Fibroblast of skin of back (primary cell): ENCODE measurements at regions not wholly inside any gene's neighbourhood (a gene's known extent, or its start where the extent isn't known, plus 50 kb on each side); places are given as distances from the start of the nearest gene placed in this dataset.
A peak's percentile ranks its signal among the peaks of the same experiment; 100 is the strongest.

Source experiments
- DNase-seq: peaks from one replicate; pipeline ENCODE4 v3.0.0-alpha.2; 2013

DNA sequence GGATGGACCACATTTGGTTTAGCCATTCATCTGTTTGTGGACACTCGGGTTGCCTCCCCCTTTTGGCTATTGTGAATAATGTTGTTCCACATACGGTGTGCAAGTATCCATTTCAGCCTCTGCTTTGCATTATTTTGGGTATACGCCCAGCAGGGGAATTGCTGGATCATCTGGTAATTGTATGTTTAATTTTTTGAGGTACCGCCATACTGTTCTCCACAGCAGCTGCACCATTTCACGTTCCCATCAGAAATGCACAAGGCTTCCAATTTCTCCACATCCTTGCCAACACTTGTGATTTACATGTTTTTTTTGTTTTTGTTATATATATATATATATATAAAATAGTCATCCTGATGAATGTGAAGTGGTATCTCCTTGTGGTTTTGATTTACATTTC lies 54.6 kb upstream of the TWIST2 start:
- peak; percentile 37 for DNase-seq

DNA sequence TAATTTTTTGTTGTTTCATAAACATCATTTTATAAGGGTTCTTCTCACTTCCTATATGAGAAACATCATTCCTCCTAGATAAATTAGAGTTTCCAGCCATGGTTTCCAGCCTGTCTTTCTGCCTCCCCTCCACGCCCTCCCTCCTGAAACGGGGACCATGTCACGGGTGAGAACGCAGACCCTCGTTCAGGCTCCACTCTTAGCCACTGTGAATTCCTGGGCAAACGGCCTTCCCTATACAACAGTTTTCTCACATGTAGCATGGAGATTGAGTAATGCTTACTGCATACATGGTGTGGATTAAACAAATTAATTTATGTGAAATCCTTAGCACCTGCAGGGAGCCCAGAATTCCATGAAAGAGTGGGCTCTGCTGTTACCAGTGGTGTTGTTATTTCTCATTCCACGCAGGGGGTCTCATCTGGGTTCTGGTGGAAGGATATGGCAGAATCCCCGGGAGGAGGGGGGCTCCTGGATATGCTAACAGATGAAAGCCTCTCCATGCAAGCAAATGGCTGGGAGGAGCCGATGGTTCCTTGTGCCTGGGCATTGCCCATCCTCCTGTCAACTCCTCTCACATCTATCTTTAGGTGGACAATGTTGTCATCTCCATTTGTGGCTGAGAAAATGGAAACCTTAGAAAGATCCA lies 54.0 kb upstream of the TWIST2 start:
- DNase-seq, result no peak

DNA sequence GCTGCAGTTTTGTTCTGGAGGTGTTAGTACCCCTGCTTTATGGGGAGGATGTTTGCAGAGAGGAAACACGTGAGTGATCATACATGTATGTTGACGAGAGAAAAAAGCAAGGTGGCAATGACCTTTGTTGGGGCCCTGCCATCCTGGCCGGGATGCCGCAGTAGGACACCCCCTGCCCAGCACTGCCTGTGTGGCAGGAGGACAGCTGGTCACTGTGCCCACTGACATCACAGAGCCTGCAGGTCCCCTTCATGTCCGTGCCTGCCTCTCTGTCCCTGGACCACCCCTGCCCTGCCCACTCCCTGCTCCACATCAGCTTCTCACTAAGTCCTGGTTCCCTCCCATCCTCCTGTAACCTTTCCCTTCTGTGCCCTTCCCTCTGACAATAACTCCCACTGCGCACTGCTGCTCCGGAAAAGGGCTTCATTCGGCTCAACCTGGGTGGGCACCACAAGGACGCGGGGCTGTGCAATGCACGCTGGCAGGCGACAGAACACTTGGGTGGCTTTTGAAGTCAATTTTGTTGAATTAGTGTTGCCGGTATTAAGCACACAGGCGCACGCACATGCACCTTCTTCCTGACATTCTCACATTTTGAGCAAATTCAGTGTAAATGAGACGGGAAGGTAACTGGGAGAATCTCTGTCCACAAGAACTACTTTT lies 51.5 kb upstream of the TWIST2 start:
- no peak for DNase-seq

DNA sequence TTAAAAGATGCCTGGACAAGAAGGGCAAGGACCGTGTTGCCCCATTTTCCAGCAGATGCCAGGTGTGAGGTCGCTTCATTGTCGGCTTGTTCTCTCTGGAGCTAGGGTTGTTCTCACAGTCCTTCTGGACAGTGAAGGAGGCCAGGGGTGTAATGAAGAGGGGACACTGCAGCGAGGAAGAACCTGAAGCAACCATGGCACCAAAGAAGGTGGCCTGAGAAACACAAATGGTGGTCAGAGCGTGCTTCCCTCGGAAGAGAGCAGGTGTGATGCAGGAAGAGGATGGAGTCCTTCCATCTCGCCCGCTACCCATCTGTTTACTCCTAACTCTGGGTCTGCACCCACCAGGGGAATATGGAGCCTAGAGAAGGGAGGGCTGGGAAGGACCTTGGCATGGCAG lies 50.3 kb upstream of the TWIST2 start:
- no peak for DNase-seq
